NOMO-1 (cell line): ENCODE measurements at regions not wholly inside any gene's neighbourhood (a gene's known extent, or its start where the extent isn't known, plus 50 kb on each side); places are given as distances from the start of the nearest gene placed in this dataset.
A peak's percentile ranks its signal among the peaks of the same experiment; 100 is the strongest.

Experiments
- DNase-seq, 2 experiments: peaks; one replicate each; lab custom pipeline; 2025; ENCODE audit not compliant: unreplicated experiment in 2 of 2; lab: John Stamatoyannopoulos, UW

GRCh38 chr3:154015307-154015706 is 105.9 kb upstream of the ARHGEF26 start:
- DNase-seq = no peak

GRCh38 chr3:154018100-154018696 is 103.0 kb upstream of the ARHGEF26 start:
- DNase-seq = peak in 1 of 2 experiments; percentile 43

- no peak for DNase-seq
These were observed 98.6 kb upstream of the ARHGEF26 start for GRCh38 chr3:154022606-154023005.

GRCh38 chr3:154023148-154023547 is 98.0 kb upstream of the ARHGEF26 start:
- DNase-seq = no peak

- DNase-seq = no peak
These were observed 96.2 kb upstream of the ARHGEF26 start for GRCh38 chr3:154025007-154025406.

GRCh38 chr3:154029926-154030325 is 91.3 kb upstream of the ARHGEF26 start:
- no peak for DNase-seq

GRCh38 chr3:154034797-154035330 is 86.3 kb upstream of the ARHGEF26 start:
- no peak for DNase-seq

GRCh38 chr3:154040283-154040682 is 80.9 kb upstream of the ARHGEF26 start:
- peak in 1 of 2 experiments; percentile 4 for DNase-seq

GRCh38 chr3:154044671-154045070 is 76.5 kb upstream of the ARHGEF26 start:
- DNase-seq = no peak

- no peak for DNase-seq
These were observed 71.0 kb upstream of the ARHGEF26 start for GRCh38 chr3:154050216-154050615.

- DNase-seq = no peak
These were observed 70.4 kb upstream of the ARHGEF26 start for GRCh38 chr3:154050766-154051165.

- DNase-seq = no peak
These were observed 61.4 kb upstream of the ARHGEF26 start for GRCh38 chr3:154059833-154060232.

- no peak for DNase-seq
These were observed 60.8 kb upstream of the ARHGEF26 start for GRCh38 chr3:154060238-154061000.

- DNase-seq = no peak
These were observed 60.2 kb upstream of the ARHGEF26 start for GRCh38 chr3:154061001-154061370.

- no peak for DNase-seq
These were observed 58.7 kb upstream of the ARHGEF26 start for GRCh38 chr3:154062513-154062912.

- peak in 1 of 2 experiments; percentile 9 for DNase-seq
These were observed 50.0 kb upstream of the ARHGEF26 start for GRCh38 chr3:154071146-154071545.
